ENCODE measurements at regions not wholly inside any gene's neighbourhood (a gene's known extent, or its start where the extent isn't known, plus 50 kb on each side); places are given as distances from the start of the nearest gene placed in this dataset.
"Not testable (repeated sequence)": the region's sequence is repeated elsewhere in the genome, so short reads cannot be mapped to it uniquely, and the experiment has no call there.

DNA sequence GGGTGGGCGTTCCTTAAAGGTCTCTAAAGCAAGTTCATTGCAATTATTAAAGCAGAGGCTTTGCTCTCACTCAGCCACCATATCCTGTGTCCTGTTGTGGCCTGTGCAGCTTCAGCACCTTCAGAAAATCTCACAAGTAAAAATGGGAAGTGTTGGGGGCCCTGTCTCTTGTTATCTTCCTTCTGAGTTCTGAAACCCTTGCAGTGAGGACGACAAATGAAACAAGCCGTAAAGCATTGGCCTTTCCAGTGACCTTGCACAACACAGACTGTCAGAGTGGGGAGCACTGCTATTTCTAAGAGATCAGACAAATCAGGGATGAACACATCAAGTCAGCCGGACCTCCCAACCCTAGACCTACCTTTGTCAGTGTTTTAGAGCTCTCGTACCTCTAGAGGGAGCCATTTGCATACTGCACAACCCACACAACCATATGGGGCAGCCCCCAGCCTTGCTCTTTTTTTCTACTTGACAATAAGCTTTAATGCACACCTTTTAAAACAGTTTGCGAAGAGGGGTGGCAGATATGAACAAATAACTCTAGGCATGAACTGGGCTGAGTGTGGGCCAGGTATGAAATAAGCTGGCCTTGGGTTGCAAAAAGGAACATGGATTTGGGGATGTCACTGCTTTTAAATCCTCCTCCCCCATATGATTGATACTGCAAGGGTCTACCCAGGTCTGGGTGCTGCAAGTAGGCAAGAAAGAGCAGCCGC is 89.8 kb downstream of the KATNIP start:
- DNase-seq: peak; percentile 33

DNA sequence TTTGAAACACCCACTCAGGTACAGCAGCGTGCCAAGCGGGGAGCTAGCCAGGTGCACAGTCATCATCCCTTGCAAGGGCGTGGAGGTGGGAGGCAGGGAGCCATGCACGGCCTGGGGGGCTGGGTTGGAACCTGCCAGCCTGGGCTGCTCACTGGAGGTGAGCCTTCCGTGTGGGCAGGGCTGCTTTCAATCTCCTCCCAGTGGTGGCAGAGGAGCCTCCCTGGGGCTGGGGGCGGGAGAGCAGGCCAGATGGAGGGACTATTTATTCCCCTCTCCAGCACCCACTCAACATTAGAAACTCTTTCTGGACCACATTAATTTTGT is 90.3 kb downstream of the KATNIP start:
- DNase-seq: peak; percentile 42

DNA sequence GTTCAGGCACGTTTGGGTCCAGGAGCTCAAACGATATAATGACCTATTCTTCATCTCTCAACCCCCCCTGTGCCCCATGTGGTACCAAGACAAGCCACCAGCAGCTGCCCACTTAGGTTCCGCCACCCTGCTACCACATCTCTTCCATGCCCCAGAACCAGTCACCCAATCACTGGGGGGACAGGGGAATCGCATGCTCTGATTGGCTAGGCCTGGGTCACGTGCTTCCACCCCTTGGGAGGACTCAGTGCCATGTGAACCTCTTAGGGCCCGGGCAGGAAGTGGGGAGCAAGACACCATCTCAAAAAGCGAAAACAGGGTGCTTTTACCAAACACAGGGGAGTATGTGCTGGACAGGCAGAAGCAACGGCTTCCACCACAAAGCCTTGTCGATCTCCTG is 91.3 kb downstream of the KATNIP start:
- DNase-seq: no peak

DNA sequence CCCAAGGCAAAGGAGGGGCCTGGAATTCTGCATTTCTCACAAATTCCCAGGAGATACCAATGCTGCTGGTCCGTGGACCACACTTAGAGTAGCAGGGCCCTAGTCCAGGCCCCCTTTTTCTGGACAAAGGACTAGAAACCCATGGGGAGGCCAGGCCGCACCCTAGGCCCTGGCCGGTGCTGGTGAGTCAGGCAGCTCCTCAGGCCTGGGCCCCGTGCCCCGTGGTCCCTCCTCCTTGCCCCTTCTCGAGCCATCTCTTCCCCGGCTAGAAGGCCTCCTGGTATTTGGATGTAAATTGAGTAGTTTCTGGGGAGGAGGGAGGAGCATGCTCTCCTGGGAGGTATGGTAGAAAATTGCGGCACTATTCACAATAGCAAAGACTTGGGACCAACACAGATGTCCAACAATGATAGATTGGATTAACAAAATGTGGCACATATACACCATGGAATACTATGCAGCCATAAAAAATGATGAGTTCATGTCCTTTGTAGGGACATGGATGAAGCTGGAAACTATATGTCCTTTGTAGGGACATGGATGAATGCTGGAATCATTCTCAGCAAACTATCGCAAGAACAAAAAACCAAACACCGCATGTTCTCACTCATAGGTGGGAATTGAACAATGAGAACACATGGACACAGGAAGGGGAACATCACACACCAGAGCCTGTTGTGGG is 91.9 kb downstream of the KATNIP start:
- not testable (repeated sequence) for DNase-seq

DNA sequence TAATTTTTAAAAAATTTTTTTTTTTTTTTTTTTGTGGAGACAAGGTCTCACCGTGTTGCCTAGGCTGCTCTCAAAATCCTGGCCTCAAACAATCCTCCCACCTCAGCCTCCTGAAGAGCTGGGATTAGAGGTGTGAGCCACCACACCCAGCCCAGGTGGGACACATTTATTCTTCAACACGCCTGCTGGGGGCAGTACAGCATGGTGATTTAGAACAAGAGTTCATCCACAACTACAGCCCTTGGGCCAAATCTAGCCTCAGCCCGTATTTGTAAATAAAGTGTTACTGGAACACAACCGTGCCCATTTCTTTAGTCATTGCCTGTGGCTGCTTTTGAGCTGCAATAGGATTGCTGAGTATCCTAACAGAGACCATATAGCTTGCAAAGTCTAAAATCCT is 92.8 kb downstream of the KATNIP start:
- no peak for DNase-seq

DNA sequence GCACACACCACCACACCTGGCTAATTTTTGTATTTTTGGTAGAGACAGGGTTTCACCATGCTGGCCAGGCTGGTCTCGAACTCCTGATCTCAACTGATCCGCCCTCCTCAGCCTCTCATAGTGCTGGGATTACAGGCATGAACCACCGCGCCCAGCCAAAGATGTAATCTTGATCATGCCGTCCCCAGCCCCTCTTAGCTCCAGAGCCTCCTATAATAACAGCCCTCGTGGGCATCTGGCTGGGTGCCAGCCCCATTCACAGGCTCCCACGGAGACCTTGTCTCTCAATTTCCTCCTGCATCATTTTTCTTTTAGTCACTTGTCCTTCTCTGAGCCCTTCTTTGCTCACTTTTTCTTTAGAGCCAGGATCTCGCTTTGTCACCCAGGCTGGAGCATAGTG is 94.2 kb downstream of the KATNIP start:
- no peak for DNase-seq

DNA sequence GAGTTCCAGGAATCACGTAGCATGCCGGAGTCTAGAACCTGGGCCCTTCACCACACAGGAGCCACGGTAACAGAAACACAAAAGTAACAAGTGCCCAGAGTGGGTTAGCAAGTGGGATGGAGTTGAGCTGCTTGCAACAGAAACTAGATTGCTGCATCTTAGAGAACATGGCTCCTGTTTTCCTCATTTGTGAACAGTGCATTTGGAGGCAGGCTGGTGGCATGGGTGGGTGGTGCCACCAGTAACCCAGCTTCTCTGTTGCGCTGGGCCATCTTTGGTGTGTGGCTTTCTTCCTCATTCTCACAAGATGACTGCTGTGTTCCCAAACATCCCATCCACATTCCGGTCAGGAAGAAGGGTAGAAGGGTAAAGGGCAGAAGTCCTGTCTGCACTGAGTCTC is 95.5 kb downstream of the KATNIP start:
- DNase-seq: no peak

DNA sequence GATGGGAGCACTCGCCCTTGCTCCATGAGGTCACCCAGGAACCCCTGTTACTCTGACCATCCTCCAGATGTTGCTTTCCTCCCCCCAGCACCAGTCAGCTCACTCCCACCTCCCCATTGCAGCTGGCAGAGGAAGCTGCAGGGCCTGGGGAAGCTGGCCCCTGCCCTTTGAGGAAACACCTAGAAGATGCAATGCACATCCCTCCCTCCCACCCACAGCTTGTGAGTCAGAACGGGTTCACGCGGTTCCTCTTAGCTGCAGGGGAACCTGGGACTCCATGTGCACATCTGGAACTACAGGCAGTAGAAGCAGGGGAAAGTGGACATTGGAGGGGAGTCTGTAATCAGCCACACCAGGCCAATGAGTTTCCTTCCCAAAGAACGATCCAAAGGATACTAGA is 96.9 kb downstream of the KATNIP start:
- no peak for DNase-seq

DNA sequence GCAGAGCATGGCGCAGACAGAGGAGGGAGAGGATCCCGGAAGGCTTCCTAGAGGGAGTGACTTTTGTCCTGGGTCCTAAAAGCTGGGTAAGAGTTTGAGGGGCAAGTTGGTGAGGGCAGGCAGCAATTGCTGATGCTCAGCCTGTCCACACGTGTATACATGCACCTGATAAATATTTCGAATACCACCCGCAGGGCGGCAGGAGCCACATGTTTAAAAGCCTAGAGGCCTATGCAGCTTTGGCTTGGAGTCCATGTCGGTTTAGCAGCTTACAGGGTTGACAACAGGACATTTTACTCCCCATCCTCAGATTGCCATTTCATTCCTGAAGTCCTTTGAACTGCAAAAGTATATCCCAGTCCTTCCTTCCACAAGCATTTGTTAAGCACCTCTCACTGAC is 99.1 kb downstream of the KATNIP start:
- DNase-seq: no peak

DNA sequence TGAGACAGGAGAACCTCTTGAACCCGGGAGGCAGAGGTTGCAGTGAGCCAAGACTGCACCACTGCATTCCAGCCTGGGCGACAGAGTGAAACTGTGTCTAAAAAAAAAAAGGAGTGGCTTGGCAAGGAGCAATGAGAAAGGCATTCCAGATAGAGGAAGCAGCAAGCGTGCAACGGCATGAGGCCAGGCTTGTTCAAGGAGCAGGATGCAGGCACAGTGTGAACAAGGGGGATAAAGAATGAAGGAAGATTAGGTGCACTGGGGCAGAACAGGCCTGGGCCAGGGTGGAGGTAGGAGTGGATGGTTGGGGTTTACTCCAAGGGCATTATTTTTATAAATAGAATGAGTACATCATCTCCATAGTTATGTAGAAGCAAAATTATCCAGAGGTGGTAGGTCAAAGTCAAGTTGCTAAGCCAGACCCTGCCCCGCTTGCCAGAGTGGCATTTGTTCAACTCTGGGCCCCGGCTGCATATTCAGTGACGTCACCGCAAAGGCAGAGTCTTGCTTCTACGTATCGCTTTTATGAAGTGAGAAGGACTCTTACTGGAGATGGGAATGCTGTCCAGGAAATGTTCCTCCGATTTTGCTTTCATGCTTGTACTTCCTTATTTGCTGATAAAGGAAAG is 100.2 kb downstream of the KATNIP start:
- DNase-seq: no peak

DNA sequence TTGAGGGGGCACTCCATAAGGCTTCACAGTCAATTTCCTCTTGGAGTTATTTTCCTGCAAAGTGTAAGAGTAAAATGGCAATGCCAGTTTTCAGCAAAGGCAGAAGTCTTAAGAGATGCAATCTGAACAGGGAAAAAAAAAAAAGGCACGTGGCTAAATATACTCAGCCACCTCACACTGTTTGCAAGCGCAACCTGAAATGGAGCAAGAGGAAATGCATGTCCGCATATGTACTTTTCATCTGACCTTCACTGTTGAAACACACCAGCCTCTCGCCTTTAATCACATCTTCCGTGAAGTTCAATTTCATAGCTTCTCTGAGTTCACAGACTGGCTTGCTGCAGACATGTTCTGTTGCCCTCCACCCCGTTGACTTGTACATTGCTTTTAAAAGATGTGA is 101.4 kb downstream of the KATNIP start:
- no peak for DNase-seq

DNA sequence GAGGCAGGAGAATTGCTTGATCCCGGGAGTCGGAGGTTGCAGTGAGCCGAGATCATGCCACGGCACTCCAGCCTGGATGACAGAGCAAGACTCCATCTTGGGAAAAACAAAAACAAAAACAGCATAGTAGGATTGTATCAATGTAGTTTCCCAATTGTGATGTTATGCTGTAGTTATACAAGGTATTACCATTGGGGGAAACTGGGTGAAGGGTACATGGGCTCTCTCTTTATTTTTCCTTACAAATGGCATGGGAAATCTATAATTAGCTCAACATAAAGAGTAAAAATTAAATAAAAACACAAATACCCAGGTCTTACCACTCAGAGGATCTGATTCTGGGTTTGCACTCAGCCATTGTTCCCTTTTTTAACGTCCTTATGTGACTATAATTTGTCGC is 107.9 kb downstream of the KATNIP start:
- no peak for DNase-seq

DNA sequence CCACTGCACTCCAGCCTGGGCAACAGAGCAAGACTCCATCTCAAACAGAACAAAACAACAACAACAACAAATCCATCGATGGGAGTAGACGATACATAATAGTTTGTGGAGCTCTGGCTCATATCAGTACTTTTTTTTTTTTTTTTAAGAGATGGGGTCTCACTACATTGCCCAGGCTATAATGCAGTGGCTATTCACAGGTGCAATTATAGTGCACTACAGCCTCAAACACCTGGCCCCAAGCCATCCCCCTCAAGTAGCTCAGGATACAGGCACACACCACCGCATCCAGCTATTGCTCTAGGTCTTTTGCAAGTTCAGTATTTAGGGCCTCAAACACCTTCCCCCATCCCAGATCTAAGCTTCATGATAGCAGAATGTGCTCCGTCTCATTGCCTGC is 110.6 kb downstream of the KATNIP start:
- no peak for DNase-seq

DNA sequence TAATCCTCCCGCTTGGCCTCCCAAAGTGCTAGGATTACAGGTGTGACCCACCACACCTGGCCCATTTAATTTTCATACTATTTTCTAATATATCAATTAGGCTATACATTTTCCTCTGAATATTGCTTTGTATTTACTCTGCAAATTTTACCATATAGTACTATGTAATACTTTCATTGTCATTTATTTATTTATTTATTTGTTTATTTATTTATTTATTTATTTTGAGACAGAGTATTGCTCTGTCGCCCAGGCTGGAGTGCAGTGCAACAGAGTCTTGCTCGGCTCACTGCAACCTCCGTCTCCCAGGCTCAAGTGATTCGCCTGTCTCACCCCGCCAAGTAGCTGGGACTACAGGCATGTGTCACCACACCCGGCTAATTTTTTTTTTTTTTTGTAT is 113.3 kb downstream of the KATNIP start:
- not testable (repeated sequence) for DNase-seq

DNA sequence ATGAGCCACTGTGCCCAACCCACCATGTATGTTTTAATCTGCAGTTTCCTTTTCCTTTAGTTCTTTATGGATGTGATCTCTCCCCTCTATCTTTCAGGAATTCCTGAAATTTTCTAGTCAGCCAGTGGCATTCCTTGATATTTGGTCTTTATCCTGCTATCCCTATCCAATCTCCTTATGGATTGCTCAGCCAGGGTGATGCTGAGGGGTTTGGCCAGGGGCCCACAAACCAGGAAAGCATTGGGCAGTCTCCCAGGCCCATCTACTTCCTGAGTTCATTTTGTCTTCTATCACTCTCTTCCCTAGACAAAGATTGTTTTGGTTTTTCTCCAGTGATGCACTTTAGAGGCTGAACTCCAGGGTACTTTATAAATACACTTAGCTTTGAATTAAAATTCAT is 115.9 kb downstream of the KATNIP start:
- peak; percentile 44 for DNase-seq

DNA sequence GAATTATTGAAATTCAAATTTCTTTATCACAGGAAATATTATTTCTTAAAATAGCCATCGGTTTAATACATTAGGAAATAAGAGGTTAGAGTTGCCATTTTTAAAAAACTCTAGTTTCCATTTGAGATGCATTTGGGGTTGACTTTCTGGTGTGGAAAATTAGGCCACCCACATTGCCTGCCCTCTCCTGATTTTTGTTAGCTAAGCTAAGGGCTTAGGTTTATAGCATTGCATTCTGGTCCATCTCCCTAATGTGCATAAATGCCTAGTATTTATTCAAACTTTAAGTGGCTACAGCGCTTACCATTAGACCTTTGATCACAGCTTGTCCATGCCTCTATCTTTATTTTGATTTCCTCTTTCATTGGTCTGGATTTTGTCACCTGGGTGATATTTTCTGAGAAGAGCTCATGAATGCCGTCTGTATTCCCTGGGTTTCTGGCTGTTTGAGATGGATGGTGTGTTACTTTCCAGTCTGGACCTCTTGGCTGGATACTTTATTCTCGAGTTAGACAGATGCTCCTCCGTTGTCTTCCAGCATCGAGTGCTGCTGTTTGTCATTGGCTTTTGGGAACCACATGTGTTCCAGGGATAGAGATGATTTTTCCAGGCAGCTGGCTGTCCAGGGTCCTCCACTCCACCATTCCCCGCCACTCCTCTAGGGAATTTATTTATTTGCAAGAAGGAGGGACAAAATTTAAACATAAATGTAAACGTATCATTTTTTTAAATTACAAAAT is 120.3 kb downstream of the KATNIP start:
- no peak for DNase-seq

DNA sequence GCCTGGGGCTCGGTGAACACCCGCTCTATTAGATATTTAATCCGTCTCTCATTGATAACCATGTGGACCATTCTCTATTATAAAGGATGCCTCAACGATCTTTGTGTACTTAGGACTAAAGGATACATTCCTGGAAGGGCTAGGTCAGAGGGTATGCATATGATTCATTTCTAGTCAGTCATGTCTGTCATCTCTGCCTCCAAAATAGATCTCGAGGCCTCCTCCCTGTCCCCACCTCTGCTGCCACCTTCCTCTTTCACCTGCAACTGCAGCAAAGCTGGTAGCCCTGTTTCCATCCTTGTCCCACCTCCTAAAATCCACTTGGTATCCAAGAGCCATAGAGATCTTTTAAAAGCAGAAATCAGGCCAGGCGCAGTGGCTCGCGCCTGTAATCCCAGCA is 121.5 kb downstream of the KATNIP start:
- no peak for DNase-seq

DNA sequence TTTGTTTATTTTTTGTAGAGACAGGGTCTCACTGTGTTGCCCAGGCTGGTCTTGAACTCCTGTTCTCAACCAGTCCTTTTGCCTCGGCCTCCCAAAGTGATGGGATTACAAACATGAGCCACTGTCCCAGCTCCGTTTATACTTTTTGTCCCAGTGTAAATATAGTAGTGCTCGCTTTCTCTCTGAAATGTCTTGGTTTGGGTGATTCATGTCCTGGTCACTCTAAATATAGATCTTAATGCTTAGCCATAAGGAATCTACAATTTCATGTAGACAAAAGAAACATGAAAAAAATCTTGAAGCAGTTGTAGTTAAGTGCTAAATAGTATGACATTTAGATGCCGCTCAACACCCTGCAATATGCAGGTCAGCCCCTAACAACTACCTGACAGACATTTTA is 126.9 kb downstream of the KATNIP start:
- DNase-seq: no peak

DNA sequence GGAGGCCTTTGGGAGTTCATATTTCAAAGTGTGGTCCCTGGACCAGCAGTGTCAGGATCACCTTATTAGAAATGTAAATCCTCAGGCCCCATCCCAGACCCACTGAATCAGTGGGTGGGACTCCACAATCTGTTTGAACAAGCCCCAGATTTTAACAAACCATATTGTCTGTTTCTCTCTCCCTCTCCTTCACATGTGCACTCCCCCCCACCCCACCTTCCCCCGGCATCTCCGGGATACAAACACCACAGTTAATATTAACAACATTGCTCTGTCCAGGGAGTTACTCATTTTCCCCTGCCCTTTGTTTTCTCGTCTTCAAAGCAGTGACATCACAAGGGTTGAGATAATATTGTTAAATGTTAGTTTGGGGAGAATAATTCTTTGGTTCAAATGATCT is 127.3 kb downstream of the KATNIP start:
- DNase-seq: no peak

DNA sequence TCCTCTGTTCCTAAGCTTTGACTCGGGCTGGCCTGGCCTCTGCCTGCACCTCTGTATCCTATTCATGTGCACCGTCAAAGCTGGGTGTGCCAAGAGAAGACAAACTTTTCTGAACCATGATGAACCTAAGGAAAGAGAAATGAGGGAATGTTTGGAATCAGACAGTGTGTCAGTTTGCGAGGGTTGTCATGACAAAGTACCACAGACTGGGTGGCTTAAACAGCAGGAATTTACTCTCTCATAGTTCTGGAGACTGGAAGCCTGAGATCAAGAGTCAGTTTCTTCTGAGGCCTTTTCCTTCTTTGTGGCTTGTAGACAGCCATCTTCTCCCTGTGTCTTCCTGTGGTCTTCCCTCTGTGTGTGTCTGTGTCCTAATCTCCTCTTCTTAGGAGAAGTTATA is 129.0 kb downstream of the KATNIP start:
- no peak for DNase-seq

DNA sequence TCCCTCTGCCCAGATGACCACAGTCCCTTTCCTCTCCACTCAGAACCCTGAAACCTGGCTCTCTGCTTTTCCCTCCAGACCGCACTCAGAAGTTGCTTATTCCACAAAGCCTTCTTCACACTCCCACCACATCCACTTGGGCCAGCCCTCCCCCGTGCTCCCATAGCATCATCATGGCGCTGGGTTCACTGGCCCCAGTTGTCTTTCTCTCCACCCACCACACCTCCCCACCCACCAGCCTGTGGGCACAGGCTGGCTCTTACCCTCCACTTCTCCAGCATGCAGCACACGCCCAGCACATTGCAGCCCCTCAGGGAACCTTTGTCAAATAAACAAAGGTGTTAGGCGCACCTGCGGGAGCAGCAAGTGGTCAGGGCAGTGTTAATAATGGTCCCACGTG is 130.0 kb downstream of the KATNIP start:
- DNase-seq: no peak

DNA sequence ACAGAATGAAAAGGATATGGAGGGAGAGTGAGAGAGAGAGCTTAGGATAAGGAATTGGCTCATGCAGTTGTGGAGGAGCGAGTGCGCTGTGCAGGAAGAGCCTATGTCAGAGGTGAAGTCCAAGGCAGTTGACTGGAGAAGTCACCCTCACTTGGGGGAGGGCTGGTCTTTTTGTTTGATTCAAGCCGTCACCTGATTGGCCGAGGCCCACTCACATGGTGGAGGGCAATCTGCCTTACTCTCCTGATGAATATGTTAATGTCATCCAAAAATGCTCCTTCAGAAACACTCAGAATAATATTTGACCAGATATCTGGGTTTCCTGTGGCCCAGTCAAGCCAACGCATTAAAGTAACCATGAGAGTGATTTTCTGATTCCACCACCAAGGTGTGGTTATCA is 131.7 kb downstream of the KATNIP start:
- DNase-seq: no peak

DNA sequence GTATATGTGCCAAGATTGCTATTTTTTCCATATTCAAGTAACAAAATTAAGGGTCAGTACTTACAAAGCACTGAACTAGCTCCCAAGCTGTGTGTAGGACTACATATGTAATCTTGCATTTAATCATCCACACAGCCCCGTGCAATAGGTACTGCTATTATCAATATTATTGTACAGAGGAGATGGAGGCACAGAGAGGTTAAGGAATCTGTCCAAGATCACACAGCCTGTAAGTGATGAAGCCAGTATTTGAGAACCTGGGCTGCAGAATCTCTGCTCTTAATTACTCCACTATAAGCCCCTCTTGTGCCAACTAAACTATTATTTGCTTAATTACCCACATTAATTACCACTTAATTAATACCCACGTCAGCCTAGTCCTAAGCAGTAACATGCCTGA is 134.1 kb downstream of the KATNIP start:
- DNase-seq: no peak

DNA sequence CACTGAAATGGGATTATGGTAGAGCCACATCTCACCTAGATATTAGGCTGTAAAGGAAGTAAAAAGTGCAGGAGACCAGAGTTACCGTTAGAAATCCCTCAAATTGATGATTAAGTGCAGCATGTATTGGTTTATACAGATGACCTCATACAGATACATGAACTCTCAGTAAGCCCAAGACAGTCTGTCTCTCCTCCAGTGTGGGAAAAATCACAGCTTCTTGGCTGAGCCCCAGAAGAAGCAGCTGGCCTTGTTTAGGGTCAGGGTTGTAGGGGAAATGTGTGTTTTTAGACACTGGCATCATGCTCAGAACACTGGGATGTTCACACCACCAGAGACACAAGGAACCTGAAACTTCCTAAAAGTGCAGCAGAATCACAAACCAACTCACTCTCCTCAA is 135.9 kb downstream of the KATNIP start:
- no peak for DNase-seq

Measured in NCI-H226 (cell line).